ENCODE measurements at regions not wholly inside any gene's neighbourhood (a gene's known extent, or its start where the extent isn't known, plus 50 kb on each side); places are given as distances from the start of the nearest gene placed in this dataset.

DNA sequence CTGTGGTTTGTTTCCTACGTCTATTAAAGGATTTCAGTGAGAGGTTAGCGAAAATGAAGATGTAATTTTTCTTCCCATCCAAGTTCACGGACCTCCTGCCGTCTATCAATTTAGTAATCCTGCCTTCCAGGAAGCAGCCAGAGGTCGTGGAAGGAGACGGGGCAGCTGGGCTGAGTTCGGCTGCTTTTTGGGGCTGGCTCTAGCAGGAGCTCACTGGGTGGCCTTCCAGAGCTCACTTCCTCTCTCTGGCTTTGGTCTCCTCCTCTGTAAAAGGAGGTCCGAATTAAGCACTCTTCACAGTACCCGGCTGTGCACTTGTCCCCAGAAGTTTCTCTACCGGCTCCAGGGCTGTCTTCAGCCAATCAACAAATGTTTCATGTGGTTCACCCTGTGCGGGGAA is 295.4 kb downstream of the BCOR start:
- FAIRE-seq (no peak), DNase-seq (ENCODE audit: insufficient read length, low spot score) (no peak)
- TF ChIP-seq, protein P1, sequence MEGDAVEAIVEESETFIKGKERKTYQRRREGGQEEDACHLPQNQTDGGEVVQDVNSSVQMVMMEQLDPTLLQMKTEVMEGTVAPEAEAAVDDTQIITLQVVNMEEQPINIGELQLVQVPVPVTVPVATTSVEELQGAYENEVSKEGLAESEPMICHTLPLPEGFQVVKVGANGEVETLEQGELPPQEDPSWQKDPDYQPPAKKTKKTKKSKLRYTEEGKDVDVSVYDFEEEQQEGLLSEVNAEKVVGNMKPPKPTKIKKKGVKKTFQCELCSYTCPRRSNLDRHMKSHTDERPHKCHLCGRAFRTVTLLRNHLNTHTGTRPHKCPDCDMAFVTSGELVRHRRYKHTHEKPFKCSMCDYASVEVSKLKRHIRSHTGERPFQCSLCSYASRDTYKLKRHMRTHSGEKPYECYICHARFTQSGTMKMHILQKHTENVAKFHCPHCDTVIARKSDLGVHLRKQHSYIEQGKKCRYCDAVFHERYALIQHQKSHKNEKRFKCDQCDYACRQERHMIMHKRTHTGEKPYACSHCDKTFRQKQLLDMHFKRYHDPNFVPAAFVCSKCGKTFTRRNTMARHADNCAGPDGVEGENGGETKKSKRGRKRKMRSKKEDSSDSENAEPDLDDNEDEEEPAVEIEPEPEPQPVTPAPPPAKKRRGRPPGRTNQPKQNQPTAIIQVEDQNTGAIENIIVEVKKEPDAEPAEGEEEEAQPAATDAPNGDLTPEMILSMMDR (IDR thresholded peaks at IDR 0.05; ENCODE audit: insufficient read depth, missing control alignments), result no peak

- no peak for DNase-seq (ENCODE audit: insufficient read length, low spot score)
- no peak for FAIRE-seq
- TF ChIP-seq, protein P1 (IDR thresholded peaks at IDR 0.05; ENCODE audit: insufficient read depth, missing control alignments), result no peak
Measured at GRCh38 chrX:39802908-39803307, 294.9 kb downstream of the BCOR start.

DNA sequence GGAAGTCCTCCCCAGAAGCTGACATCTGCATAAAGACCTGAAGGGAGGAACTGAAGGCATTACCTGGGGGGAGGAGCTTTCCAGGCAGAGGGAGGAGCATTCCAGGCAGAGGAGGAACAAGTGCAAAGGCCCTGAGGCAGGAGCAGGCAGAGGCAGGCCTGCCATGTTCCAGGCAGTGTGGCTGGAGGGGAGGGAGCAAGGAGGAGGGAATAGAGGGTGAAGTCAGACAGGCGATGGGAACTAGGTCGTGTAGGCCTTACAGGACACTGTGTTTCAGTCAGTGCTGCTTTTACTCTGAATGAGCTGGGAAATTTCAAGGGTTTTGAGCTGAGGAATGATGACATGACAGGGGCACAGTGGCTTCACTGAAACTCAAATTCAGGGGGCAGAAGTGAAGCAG is 292.7 kb downstream of the BCOR start:
- DNase-seq (ENCODE audit: insufficient read length, low spot score), result no peak
- FAIRE-seq, result no peak
- TF ChIP-seq, protein P1 (IDR thresholded peaks at IDR 0.05; ENCODE audit: insufficient read depth, missing control alignments), result no peak

- TF ChIP-seq, protein P1 (IDR thresholded peaks at IDR 0.05; ENCODE audit: insufficient read depth, missing control alignments), result no peak
- FAIRE-seq (no peak), DNase-seq (ENCODE audit: insufficient read length, low spot score) (no peak)
Measured at GRCh38 chrX:39805825-39806224, 291.9 kb downstream of the BCOR start.

GRCh38 chrX:39808471-39808917 is 289.3 kb downstream of the BCOR start:
- FAIRE-seq (no peak), DNase-seq (ENCODE audit: insufficient read length, low spot score) (no peak)
- TF ChIP-seq, protein P1 (IDR thresholded peaks at IDR 0.05; ENCODE audit: insufficient read depth, missing control alignments), result no peak

- no peak for DNase-seq (ENCODE audit: insufficient read length, low spot score)
- TF ChIP-seq, protein P1 (IDR thresholded peaks at IDR 0.05; ENCODE audit: insufficient read depth, missing control alignments), result no peak
- FAIRE-seq, result no peak
Measured at GRCh38 chrX:39809331-39809730, 288.4 kb downstream of the BCOR start.

DNA sequence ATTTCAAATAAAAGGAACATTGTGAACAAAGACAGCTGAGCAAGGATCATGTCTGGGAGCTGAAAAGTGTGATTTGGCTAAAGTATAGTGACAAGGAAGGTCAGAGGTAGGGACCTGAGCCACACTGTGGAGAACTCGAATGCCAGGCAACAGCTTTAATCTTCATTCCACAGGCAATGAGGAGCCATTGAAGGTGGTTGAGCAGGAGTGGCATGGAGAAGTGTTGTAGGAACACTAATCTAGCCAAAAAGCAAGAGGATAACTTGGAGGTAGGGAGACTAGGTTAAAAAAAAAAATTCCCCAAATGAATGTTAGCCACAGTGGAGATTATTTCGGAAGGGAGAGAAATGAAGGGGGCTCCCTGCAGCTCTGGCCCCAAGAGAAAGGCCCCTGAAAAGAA is 286.9 kb downstream of the BCOR start:
- DNase-seq (ENCODE audit: insufficient read length, low spot score), result no peak
- TF ChIP-seq, protein P1 (IDR thresholded peaks at IDR 0.05; ENCODE audit: insufficient read depth, missing control alignments), result no peak
- no peak for FAIRE-seq
